GM21528 (cell line): ENCODE measurements at regions not wholly inside any gene's neighbourhood (a gene's known extent, or its start where the extent isn't known, plus 50 kb on each side); places are given as distances from the start of the nearest gene placed in this dataset.
"Not testable (repeated sequence)": the region's sequence is repeated elsewhere in the genome, so short reads cannot be mapped to it uniquely, and the experiment has no call there.

Experiments
- ATAC-seq: cut with Tn5 transposase; IDR thresholded peaks from one replicate; pipeline ENCODE4 v1.9.1; 2021; ENCODE audit warnings: mild to moderate bottlenecking, moderate library complexity; ENCODE audit not compliant: unreplicated experiment, low FRiP score

GRCh38 chr4:27911047-27911446 is 1050.4 kb downstream of the STIM2 start:
- ATAC-seq: no peak

- no peak for ATAC-seq
Measured at GRCh38 chr4:27913738-27914137, 1053.1 kb downstream of the STIM2 start.

- ATAC-seq: no peak
Measured at GRCh38 chr4:27915822-27916221, 1055.2 kb downstream of the STIM2 start.

- ATAC-seq: no peak
Measured at GRCh38 chr4:27916452-27917184, 1056.0 kb downstream of the STIM2 start.

- ATAC-seq: no peak
Measured at GRCh38 chr4:27917381-27917780, 1056.7 kb downstream of the STIM2 start.

- ATAC-seq: no peak
Measured at GRCh38 chr4:27921231-27921630, 1060.6 kb downstream of the STIM2 start.

GRCh38 chr4:27928761-27929540 is 1068.3 kb downstream of the STIM2 start:
- no peak for ATAC-seq

GRCh38 chr4:27930291-27930690 is 1069.7 kb downstream of the STIM2 start:
- ATAC-seq: no peak

- no peak for ATAC-seq
Measured at GRCh38 chr4:27930976-27931375, 1070.3 kb downstream of the STIM2 start.

- no peak for ATAC-seq
Measured at GRCh38 chr4:27931584-27931983, 1070.9 kb downstream of the STIM2 start.

GRCh38 chr4:27934871-27935270 is 1074.2 kb downstream of the STIM2 start:
- ATAC-seq: no peak

- ATAC-seq: no peak
Measured at GRCh38 chr4:27946799-27947198, 1086.2 kb downstream of the STIM2 start.

GRCh38 chr4:27947302-27947701 is 1086.7 kb downstream of the STIM2 start:
- no peak for ATAC-seq

GRCh38 chr4:27964095-27964494 is 1103.5 kb downstream of the STIM2 start:
- no peak for ATAC-seq

- no peak for ATAC-seq
Measured at GRCh38 chr4:27966664-27967063, 1106.0 kb downstream of the STIM2 start.

GRCh38 chr4:27973056-27973455 is 1112.4 kb downstream of the STIM2 start:
- no peak for ATAC-seq

- ATAC-seq: no peak
Measured at GRCh38 chr4:27973700-27974099, 1113.1 kb downstream of the STIM2 start.

- ATAC-seq: no peak
Measured at GRCh38 chr4:27974339-27974738, 1113.7 kb downstream of the STIM2 start.

GRCh38 chr4:27974881-27975280 is 1114.2 kb downstream of the STIM2 start:
- ATAC-seq: not testable (repeated sequence)

- not testable (repeated sequence) for ATAC-seq
Measured at GRCh38 chr4:27978427-27979109, 1117.9 kb downstream of the STIM2 start.

- no peak for ATAC-seq
Measured at GRCh38 chr4:27985522-27985921, 1124.9 kb downstream of the STIM2 start.
